ENCODE measurements at regions not wholly inside any gene's neighbourhood (a gene's known extent, or its start where the extent isn't known, plus 50 kb on each side); places are given as distances from the start of the nearest gene placed in this dataset.

GRCh38 chrX:39324233-39324930 is 523.1 kb downstream of the MID1IP1 start:
- no peak for TF ChIP-seq CTCF (IDR thresholded peaks at IDR 0.05)
- Histone ChIP-seq H3K4me1 (no peaks in the 10 kb centered on the region), H3K9me3 (no peaks in the 10 kb centered on the region), H3K27ac (no peak overlapping the region), H3K36me3 (no peaks in the 10 kb centered on the region), H3K27me3 (peaks cover 0 to 20% (median 0%) of the 10 kb centered on the region in 4 donors), H3K4me3 (no peak overlapping the region)
- ATAC-seq (no peak), DNase-seq (no peak), FAIRE-seq (no peak)
- WGBS, 2 donors, result 62 to 82% methylated on average over 2 of the region's 2 CpGs
- intact Hi-C loops (cut with DNase I), result no loop called here

- WGBS, 2 donors, result 69 to 80% methylated on average over 7 of the region's 7 CpGs
- DNase-seq, result no peak
Measured at GRCh38 chrX:39327255-39327654, 526.0 kb downstream of the MID1IP1 start.

GRCh38 chrX:39327705-39328104 is 526.4 kb downstream of the MID1IP1 start:
- no peaks in the 10 kb centered on the region for H3K4me1 ChIP-seq
- intact Hi-C loops (cut with DNase I), result no loop called here
- WGBS, 2 donors, result 55 to 75% methylated on average over 1 of the region's 1 CpG
- ATAC-seq (no peak), FAIRE-seq (no peak), DNase-seq (no peak)
- no peak for TF ChIP-seq CTCF (IDR thresholded peaks at IDR 0.05)
- no peak overlapping the region for H3K4me3 ChIP-seq
- H3K36me3 ChIP-seq, result no peaks in the 10 kb centered on the region
- H3K27ac ChIP-seq, result no peak overlapping the region
- no peaks in the 10 kb centered on the region for H3K9me3 ChIP-seq
- H3K27me3 ChIP-seq, result peaks cover 0 to 19% (median 0%) of the 10 kb centered on the region in 4 donors

More at GRCh38 chrX:39327255-39327654, 526.0 kb downstream of the MID1IP1 start:
- H3K36me3 ChIP-seq, result no peaks in the 10 kb centered on the region
- H3K4me1 ChIP-seq, result no peaks in the 10 kb centered on the region
- no peak overlapping the region for H3K27ac ChIP-seq
- intact Hi-C loops (cut with DNase I), result no loop called here
- no peak for FAIRE-seq
- no peak overlapping the region for H3K4me3 ChIP-seq
- peaks cover 0 to 20% (median 0%) of the 10 kb centered on the region in 4 donors for H3K27me3 ChIP-seq
- no peak for ATAC-seq
- no peak for TF ChIP-seq CTCF (IDR thresholded peaks at IDR 0.05)
- H3K9me3 ChIP-seq, result no peaks in the 10 kb centered on the region

GRCh38 chrX:39328661-39329060 is 527.4 kb downstream of the MID1IP1 start:
- Histone ChIP-seq H3K36me3 (no peaks in the 10 kb centered on the region), H3K4me3 (no peak overlapping the region), H3K4me1 (no peaks in the 10 kb centered on the region), H3K27ac (no peak overlapping the region), H3K27me3 (peaks cover 0 to 9% (median 0%) of the 10 kb centered on the region in 4 donors), H3K9me3 (no peaks in the 10 kb centered on the region)
- intact Hi-C loops (cut with DNase I), result no loop called here
- no peak for ATAC-seq
- TF ChIP-seq CTCF (IDR thresholded peaks at IDR 0.05), result no peak
- no peak for FAIRE-seq
- 59 to 84% methylated on average over 4 of the region's 4 CpGs for WGBS, 2 donors
- DNase-seq, result no peak

- intact Hi-C loops (cut with DNase I), result no loop called here
- FAIRE-seq (no peak), ATAC-seq (no peak), DNase-seq (no peak)
- TF ChIP-seq CTCF (IDR thresholded peaks at IDR 0.05), result no peak
- no peaks in the 10 kb centered on the region for H3K27me3 ChIP-seq
- H3K4me1 ChIP-seq, result no peaks in the 10 kb centered on the region
- H3K27ac ChIP-seq, result no peak overlapping the region
- H3K4me3 ChIP-seq, result no peak overlapping the region
- no peaks in the 10 kb centered on the region for H3K9me3 ChIP-seq
- no peaks in the 10 kb centered on the region for H3K36me3 ChIP-seq
- WGBS, 2 donors, result 56 to 67% methylated on average over 4 of the region's 4 CpGs
Measured at GRCh38 chrX:39331082-39331704, 529.9 kb downstream of the MID1IP1 start.
